Esophagus mucosa (tissue), 1 donor: ENCODE measurements at regions not wholly inside any gene's neighbourhood (a gene's known extent, or its start where the extent isn't known, plus 50 kb on each side); places are given as distances from the start of the nearest gene placed in this dataset.
A peak's percentile ranks its signal among the peaks of the same experiment; 100 is the strongest.
"Not testable (repeated sequence)": the region's sequence is repeated elsewhere in the genome, so short reads cannot be mapped to it uniquely, and the experiment has no call there.

ENCODE experiments used
- ATAC-seq: fragments of 200-7000 bp; cut with Tn5 transposase; one replicate; pipeline ENCODE4 v1.9.1; 2020
- donor health status: DM: yes; HTN: yes; CAD: no.

DNA sequence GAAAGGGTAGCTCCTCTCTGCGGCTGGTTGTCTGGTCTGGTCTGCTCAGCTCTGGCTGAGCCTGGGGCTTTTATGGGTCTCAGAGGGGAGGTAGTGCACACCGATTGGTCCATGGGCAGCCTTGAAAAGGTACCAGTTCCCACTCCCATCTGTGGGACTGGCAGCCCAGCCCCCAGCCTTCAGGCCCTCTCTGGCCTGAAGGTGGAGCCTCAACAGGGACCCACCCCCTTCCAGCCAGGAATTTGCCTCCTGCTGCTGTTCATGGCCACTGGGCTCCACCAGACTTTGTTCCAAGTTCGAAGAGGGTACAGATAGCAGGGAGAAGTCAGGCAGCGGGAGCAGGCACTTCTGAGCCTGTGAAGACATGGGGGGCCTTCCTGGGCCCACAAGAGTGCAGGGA lies 165.3 kb upstream of the SLC27A6 start:
- ATAC-seq, result no peak

DNA sequence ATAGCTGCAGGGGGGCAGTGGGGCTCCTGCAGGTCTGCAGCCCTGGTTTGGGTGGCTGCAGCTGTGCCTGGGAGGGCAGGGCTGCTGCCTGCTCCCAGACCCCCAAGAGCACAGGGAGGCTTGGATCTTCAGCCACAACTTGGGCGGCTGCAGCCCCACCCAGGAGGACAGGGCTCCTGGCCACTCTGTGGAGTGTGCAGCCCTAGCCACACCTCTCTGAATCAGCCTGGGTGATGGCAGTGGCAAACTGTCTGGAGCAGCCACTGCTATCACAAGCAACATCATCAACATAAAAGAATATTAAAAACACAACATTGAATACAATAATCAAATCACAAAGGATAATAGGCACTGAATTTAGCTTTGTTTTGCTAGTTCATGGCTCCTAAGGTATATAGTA lies 164.9 kb upstream of the SLC27A6 start:
- no peak for ATAC-seq

DNA sequence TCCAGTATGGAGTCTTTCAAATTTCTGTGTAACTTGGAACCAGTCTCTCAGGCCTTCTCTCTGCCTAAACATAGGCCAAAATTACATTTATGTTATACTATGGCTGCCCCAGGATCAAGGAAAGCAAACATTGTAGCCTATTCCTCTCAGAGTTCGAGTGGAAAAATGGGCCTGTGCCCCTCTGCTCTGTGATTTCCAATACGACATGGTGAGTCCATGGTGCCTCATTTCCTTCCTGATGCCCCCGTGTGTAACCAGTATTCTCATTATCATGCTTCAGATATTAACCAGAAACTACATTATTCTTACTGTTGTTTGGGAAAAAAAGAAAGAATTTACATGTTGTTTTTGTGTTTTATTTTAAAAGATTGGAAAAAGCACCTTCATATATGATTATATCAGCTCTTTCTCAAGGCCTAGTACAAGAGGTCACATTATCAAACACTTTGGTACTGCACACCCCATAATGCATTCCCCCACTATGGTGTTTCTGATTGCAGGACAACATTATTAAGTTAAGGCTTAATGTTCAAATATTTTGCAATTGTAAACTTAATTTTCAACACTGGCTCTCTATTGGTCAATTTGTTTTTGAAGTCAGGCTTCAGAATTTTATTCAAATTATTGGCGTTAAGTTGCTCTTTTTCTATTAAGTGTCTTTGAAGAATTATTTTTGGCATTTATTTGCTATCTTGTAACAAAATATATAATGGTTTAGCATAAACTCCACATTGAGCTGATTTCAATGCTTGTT lies 151.8 kb upstream of the SLC27A6 start:
- no peak for ATAC-seq

DNA sequence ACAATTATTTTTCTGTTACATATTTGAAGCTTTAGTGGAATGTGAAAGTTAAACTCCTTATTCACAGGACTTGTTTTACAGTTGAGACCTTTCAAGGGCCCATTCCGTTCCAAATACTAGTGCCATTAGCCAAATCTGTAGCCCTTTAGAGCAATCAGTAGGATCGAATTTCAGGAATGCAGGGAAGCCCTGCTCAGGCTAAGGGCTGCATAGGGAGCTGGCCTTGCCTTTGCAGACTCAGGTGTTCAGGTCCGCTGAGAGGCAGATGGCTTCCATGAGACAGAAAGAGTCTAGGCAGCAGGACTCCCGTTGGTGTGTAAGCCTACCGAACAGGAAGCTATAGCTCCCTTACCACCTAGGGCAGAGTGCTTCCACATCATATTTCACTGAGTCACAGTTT lies 150.1 kb upstream of the SLC27A6 start:
- no peak for ATAC-seq

DNA sequence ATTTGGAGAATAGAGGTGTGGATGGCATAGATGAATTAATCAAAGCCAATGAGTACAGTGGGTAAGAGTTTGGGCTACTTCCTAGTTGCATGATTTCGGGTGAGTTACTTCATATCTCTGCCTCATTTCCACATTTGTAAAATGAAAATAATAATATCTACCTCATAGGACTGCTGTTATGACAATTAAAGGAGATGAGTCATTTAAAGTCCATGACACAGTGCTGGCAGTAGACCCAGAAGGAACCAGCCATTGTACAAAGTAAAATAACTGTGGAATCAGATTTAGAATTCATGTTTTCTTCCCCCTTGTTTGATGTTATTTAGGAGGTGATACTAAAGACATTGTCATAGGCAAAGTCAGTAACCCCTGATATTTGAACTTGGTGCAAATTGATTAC lies 139.5 kb upstream of the SLC27A6 start:
- ATAC-seq, result peak; percentile 46

DNA sequence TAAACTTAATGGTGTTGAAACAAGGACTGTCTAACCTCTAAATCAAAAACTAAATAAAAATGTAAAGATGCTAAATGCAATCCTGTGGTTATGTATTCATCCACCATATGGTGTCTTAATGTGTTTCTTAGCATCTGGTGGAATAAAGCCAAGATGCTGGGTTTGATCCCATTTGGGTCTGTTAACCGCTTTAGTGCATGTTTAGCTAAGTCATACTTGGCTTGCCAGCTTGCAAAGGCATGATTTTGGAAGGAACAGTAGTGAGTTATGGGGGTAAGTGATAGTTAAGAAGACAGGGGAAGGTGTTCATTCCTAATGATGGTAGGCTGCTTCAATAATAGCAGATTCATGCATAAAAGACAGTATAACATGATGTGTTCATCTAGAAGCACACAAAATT lies 139.0 kb upstream of the SLC27A6 start:
- no peak for ATAC-seq

DNA sequence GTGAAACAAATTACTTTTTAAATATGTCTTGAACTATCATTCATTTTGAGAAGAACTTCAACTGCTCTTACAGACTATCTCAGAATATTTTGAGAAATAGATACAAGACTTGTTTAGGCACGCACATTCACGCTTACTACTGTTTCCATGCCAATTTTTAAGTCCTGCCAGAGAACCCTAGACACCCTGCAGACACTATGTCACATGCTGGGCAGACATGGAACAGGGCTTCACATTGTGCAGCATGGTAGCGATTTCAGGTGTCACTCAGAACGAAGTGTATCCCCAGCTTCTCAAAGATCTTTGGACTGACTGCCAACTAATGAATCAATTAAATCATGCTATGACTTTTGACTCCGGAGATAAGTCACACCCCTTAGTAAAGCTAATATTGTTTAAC lies 128.7 kb upstream of the SLC27A6 start:
- no peak for ATAC-seq

DNA sequence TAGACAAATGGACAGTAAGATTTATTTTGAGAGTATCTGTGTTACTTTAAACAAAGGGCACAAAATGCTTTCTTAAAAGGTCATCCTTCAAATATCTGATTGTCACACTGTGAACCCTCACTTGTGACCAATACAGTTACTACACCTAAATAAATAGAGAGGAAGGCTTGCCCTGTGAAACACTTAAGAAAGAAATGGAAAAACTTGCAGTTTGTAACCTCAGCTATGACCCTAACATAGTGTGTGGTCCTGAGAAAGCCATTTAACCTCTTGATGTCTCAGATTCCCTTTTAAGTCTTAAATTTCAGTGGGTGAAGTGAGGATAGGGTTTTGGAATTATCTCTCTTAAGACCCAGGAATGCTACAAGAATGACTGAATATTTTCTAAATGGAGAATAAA lies 126.7 kb upstream of the SLC27A6 start:
- ATAC-seq, result no peak

DNA sequence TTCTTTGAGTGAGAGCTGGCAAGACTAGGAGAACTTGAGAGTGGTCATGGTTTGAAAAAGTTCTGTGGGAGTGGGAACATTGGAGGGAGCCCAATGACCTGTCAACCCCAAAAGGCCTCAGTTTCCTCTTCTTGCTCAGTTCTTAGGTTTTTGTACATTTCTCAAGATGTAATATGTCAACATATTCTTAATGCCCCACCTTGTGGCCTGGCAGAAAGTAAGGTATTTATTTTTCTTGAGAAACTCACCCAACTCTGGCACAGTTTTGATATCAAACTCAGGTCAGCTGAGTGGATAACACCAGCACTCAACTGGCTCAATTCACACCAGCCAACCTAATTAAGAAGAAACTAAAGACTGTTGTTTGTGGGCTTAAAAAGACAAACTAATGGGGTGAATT lies 123.0 kb upstream of the SLC27A6 start:
- ATAC-seq, result no peak

DNA sequence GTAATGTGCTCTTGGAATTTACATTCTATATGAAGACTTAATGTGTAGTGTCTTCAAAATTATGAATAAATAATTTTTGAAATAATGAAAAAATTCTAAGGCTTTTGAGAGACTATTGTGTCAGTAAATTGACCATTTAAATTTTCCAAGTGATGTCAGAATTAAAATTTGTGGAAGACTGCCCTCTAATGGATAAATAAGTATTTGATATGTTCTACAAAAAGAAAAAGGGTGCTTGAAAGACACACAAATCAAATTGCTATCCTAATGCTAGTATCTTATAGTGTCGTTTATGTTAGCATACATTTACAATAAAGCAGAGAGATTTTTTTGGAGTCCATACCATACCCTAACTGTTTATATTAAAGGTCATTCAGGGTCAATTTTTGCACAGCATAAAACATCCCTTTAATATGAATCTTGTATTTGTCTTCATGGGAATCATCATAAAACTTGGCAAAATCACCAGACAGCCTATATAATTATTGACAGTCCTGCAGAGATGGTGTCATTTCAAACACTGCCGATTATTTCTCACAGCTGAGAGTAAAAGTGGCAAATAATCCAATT lies 120.8 kb upstream of the SLC27A6 start:
- ATAC-seq, result no peak

DNA sequence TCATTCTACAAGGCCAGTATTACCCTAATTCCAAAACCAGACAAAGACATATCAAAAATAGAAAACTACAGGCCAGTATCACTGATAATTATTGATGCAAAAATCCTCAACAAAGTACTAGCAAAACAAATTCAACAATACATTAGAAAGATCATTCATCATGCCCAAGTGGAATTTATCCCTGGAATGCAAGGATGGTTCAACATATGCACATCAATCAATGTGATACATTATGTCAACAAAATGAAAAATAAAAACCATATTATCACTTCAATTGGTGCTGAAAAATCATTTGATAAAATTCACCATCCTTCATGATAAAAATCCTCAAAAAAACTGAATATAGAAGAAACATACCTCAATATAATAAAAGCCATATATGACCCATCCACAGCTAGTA lies 115.2 kb upstream of the SLC27A6 start:
- no peak for ATAC-seq

DNA sequence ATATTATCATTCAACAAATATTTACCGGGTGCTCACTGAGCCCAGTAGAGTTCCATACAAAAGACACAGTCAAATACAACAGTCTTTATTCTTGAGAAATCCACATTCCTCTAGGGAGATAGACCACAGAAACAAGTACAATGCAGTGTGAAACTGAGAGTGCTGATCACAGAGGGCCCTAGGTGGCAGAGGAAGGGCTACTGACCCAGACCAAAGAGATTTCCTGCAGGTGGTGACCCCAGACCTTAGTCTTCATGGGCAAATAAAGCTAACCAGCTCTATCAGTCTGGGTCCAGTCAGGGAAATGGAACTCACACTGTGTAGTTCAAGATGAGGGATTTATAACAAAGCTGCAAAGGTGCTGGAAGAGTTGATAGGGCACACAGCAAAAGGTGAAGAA lies 110.4 kb upstream of the SLC27A6 start:
- ATAC-seq, result no peak

DNA sequence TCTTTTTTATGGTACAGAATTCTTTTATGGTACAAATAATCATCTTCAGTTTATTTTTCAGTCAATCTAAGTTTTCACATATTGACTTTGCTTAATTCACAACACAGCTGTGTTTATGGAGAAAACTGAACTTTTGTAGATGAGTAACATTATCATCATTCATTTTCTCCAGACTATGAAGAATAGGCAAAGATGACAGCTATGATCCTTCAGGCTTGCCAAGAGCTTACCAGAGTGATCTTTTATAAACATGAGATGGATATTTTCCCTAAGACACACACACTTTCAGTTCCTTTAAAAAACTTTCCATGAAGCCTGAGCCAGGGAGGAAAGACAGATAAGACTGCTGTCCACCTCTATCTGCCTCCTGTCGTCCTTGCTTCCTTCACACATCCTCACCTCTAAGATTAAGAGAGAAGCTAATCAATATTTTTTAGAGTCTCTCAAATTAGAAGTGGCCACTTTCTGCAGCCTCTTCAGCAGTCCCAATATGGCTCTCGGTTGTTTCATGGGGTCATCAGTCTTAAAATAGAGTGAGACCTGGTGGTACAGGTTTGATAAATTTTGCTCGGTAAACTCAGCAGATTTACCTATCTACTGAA lies 108.1 kb upstream of the SLC27A6 start:
- ATAC-seq, result no peak

DNA sequence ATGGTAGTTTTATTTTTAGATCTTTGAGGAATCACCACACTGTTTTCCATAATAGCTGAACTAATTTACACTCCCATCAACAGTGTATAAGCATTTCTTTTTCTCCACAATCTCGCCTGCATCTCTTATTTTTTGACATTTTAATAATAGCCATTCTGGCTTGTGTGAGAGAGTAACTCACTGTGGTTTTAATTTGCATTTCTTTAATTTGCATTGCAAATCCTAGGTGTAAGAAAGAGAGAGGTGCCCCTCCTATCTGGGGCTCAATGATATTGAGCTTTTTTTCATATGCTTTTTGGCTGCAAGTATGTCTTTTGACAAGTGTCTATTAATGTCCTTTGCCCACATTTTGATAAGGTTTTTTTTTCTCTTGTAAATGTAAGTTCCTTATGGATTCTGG lies 106.3 kb upstream of the SLC27A6 start:
- ATAC-seq, result no peak

DNA sequence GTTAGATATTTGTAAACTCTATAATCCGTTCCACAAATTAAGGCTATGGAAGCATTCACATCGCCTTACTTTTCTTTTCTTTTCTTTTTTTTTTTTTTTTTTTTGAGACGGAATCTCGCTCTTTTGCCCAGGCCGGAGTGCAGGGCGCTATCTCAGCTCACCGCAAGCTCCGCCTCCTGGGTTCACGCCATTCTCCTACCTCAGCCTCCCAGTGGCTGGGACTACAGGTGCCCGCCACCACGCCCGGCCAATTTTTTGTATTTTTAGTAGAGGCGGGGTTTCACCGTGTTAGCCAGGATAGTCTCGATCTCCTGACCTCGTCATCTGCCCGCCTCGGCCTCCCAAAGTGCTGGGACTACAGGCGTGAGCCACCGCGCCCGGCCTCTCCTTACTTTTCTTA lies 104.1 kb upstream of the SLC27A6 start:
- not testable (repeated sequence) for ATAC-seq

DNA sequence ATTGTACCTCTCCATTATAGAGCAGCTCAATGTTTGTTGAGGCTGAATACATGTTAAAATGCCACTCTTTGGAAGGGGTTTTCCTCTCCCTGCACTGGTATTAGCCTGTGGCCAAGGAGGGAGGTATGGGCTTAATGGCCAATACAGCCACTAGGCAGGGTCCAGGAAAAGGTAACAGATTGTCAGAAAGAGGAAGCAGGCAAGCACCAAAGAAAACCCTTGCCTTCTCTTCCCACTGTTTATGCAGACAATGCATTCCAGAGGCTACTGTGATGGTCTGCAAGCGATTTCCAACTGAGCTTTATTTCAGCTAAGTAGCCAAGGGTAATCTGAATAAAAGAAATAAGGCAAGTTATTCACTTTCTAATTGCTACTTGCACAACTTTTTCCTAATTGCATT lies 95.3 kb upstream of the SLC27A6 start:
- ATAC-seq, result no peak

DNA sequence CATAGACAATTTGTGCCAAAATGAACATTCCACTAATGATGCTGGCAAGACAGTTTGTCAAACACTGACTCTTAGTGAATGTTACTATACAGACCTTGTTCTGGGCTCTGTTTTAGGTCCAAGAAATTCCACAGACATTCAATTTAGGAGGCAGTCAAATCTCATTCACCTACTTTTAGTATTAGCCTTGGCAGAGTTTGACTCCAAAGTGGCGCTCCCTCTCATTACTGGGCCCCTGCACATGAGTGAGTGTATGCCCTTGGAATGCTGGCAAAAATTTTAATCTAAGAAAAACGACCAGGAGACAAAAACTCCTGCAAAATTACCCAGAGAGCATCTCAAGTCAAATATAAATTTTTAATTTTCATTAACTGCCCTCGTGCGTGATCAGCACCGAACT lies 94.9 kb upstream of the SLC27A6 start:
- ATAC-seq, result no peak

DNA sequence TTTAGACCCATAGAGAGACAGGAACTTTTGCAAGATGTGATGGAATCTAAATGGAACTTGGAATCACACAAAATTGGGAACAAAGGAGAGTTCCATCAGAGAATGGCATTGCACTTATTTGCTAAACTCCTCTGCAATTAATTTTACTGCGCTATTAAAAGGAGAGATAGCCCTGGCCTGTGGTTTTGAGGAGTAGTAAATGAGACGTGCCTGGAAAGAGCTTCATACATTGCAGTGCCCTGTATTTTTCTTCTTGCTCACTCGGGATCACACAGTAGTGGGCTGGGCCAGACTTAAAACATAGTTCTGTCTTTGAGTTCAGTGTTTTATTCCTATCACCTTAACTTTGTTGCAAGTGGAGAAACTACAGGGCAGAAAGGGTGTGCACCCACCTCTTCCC lies 94.4 kb upstream of the SLC27A6 start:
- no peak for ATAC-seq

DNA sequence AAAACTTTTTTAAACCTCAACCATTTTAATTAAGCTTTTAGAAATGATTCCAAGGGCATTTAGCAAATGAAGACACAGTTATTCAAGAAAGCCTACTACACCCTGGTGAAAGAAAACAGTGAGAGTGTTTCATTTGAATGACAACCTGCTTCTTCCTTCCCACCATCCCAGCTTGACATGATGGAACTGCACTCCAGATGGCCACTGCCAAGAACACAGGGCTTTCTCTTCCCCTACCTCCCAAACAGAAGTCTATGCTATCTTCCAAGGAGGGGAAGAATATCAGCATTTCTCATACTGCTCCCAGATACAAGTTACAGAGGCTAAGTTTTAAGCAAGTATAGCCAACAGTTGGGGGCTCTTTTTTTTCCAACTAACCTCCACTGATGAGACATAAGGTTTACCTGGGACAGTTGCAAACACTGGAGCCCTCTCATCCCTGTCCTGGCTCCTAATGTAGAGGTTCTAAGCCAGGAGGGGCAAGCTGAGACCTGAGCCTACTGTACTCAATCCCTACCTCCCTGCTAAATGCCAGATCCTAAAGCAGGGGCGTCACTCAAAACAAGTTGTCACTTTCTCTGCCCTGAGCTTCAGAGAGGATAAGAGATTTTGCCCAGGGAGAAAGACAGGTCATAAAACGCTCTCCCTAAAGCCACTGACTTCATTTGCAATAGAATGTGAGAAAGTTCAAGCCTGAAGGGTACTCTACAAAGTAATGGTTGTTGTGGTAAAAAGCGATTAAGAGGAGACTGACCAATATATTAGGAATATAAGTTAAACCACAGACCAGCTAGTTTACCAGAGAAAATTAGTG lies 88.5 kb upstream of the SLC27A6 start:
- ATAC-seq, result no peak

DNA sequence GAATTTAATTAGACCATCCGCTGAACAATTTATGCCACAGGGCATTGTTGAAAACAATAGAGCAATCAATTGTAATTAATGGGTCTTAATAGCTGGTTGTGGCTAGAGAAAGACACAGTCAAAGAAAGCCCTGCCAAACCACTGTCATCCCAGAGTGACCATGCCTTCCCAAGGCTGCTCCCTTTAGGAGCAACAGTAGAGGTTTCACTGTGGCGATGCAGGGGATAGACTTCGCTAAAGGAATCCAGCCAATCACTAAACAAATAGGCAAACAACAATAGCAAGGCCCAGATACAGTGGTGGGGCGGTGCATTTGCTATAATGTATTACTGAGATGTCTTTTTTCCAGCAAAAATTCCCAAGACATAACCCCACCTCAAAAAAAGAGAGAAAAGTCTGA lies 87.8 kb upstream of the SLC27A6 start:
- ATAC-seq, result no peak

DNA sequence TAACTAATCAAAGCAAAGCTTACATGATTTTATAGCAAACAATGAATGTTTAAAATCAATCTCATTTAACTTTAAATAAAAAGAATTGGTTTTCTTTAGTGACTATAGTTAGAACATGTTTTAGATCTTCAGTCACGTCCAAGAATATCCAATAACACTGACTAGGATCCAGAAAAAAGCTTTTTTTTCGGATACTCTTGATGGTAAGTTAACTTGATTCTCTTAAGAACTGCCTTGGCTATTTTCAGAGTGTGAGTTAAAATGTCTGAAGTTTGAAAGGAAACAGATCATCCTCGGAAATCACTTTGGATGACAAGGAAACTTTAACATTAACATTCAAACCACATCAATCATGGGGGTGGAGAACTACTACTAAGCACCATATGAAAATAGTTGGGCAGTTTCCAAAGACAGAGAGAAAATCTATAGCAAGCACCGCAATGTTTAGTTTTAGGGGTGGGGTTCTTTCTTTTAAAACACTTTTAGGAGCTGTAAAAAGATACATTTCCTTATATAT lies 83.7 kb upstream of the SLC27A6 start:
- ATAC-seq, result no peak

DNA sequence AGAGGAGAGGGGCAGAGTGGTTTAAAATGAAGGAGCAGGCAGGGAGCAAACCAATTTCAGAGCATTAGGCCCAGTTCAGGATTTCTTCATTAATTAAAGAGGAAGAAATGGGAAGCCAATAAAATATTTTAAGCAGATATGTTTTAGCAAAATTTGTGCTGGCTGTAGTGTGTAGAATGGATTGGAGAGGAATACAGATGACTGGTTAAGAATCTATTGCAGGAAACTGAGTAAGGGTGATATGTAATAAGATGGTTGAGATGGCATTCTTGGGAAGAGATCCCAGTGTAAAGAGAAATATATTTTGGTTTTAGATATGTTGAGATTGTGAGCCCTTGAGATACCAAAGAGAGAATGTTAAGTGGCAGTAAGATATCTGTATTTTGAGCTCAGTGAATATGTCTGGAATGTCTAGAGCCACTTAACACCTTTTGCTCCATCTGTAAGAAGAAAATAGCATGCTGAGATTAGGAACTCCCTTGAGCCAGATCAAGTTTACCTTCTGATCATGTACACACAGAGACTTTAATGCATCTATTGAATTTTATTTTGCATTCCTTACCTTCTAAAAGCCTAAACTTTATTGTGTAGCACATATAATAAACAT lies 79.5 kb upstream of the SLC27A6 start:
- ATAC-seq, result no peak

DNA sequence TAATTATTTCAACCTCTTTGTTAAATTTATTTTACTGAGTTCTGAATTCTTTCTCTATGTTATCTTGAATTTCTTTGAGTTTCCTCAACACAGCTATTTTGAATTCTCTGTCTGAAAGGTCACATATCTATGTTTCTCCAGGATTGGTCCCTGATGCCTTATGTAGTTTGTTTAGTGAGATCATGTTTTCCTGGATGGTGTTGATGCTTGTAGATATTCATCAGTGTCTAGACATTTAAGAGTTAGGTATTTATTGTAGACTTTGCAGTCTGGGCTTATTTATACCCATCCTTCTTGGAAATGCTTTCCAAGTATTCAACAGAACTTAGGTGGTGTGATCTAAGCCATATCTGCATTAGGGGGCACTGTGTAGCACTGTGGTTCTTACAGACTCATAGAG lies 70.2 kb upstream of the SLC27A6 start:
- ATAC-seq, result no peak
